Glomerular visceral epithelial cell (primary cell): ENCODE measurements at regions not wholly inside any gene's neighbourhood (a gene's known extent, or its start where the extent isn't known, plus 50 kb on each side); places are given as distances from the start of the nearest gene placed in this dataset.
A peak's percentile ranks its signal among the peaks of the same experiment; 100 is the strongest.
"Not testable (repeated sequence)": the region's sequence is repeated elsewhere in the genome, so short reads cannot be mapped to it uniquely, and the experiment has no call there.

Experiments
- DNase-seq: peaks from one replicate; pipeline ENCODE4 v3.0.0-alpha.2; 2016; ENCODE audit errors: extremely low spot score

DNA sequence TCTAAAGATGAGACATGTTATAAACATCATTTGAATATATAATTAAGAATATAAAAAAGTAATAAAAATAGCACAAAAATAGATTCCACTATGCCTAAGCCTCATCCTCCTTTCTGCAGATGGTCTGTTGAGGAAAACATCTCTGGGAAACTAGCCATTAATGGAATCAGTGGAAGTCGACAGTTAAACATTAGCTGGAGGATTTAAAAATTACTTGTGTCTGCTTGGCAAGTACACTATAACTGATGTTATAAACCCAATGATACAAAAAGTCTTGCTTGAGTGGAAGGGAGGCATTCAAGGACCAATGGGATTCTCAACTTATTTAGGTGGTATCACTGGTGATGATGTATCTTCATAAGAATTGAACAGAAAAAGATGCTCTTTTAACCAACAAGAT lies 1598.3 kb downstream of the PCDH18 start:
- DNase-seq, result no peak

GRCh38 chr4:135927651-135928050 lies 1604.6 kb downstream of the PCDH18 start:
- no peak for DNase-seq

GRCh38 chr4:135921081-135921480 lies 1611.2 kb downstream of the PCDH18 start:
- DNase-seq, result no peak

DNA sequence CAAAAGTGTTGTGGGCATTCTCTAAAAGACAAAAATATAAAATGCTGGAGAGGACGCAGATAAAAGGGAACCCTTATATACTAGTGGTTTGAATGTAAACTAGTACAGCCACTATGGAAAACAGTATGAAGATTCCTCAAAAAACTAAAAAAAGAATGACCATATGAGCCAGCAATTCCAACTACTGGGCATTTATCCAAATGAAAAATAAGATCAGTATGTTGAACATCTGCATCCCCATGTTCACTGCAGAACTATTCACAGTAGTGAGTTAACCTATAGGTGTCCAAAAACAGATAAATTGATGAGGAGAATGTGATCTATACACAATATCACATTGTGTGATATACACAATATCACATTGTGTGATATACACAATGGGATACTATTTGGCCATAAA lies 1615.3 kb downstream of the PCDH18 start:
- no peak for DNase-seq

DNA sequence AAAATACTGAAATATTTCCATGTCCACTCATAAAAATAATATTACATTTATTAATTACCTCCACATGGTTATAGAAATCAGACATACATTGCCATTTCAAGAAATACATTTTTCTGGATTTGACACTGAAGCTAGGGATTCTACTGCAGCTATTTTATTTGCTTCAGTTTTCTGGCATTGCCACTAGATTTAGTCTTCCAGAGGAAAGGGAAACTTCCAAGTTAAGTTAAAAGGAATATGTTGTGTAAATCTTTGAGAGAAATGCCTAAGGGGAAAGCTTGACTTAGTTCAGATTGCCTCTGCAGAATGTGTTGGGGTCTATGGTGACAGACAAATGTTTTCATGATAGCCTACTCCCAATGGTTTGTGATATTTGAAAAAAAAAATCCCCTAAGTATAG lies 1631.3 kb downstream of the PCDH18 start:
- DNase-seq, result no peak

DNA sequence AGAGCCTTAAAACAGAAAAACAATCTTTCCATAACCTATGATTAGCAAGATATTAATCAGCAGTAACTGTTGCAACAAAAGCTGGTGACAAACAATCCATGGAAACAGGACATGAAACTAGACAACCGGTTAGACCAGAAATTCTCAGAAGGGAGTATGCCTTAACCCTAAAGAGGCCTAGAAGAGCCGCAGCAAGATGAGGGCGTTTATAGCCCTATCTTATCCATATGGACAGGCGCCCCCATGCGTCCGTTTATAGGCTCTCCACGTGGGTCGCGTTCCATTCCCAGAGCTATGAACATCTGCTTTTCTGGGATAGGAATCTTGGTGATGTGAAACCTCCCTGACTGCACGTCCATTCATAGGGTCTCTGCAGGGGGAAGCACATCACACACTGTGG lies 1662.7 kb upstream of the PABPC4L start:
- not testable (repeated sequence) for DNase-seq

- DNase-seq, result no peak
Measured at GRCh38 chr4:135840781-135841180, 1639.2 kb upstream of the PABPC4L start.

GRCh38 chr4:135839712-135840111 lies 1638.1 kb upstream of the PABPC4L start:
- DNase-seq, result no peak

DNA sequence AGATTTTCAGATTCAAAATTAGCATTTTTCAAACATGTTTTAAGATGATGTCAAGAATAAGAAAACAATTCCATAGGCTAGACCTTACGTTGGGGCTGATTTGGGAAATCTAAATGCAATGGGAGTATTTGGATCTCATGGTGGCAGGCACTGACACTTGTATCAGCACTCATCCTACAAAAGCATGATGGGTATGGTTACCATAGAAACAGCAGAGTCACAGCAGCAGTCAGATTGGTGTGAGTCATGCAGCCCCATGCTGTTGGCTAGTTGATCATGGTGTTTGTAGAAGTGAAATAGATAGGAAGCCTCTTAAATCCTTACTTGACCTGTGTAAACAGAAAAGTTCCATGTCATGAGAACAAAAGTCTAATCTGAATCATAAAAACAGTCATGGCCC lies 1637.3 kb upstream of the PABPC4L start:
- DNase-seq, result peak; percentile 41

DNA sequence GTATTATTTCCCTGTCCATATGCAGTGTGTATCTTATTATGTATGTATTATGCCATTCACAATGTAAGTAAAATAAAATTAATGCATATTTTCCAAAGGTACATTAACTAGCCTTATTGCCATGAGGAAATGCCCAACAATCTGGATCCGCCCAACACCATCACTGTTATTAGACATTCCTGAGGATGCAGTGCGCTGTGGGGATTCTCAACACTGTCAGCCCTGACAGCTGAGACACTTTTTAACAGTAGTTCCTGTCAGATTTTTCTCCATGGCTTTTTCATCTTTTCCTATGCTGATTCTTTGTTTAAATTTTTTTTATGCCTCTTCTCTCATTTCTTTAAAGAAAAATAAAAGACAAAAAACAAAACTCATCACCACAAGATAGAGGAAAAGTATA lies 1632.9 kb upstream of the PABPC4L start:
- no peak for DNase-seq

GRCh38 chr4:135833529-135833928 lies 1631.9 kb upstream of the PABPC4L start:
- DNase-seq, result no peak

DNA sequence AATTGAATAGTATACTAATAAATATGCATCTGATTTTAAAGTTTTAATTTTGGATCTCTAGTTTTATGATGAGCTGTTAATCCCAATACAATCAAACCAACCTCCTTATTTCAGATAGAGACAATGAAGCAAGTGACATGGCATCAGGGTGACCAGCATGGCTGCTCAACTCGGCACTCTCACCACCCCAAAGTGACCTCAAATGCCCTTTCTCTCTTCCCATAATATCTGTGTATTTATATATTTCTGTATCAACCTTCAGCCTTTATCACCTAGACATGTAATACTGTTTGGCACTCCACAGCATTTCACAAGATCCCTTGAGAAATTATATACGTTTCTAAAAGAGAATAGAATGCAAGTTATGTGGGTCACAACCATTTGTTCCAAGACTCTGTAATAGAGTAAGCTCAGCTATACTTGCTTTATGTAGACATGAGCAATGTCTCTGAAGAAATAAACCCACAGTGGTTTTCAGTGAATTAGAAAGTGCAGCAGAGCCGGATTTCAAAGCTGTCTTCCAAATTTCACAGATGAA lies 1623.2 kb upstream of the PABPC4L start:
- no peak for DNase-seq

GRCh38 chr4:135804785-135805184 lies 1603.2 kb upstream of the PABPC4L start:
- no peak for DNase-seq

DNA sequence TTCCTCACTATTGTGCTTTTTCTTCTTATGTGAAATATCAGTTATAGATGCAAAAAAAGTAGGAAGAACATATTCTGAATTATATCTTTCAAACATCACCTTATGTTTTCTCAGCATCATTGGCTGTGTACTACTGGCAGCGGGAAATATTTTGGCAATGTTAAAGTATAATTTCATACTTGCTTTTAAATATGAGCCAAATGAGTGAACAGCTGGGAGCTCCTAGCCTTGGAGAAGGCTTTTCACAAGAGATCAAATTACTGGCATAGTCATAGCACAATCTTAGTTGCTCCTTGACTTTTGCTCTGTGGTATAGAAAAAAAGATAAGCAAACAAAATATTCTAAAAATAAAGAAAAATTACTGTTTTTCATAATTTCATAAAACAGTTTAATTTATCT lies 1575.8 kb upstream of the PABPC4L start:
- DNase-seq, result no peak

GRCh38 chr4:135775909-135776308 lies 1574.3 kb upstream of the PABPC4L start:
- no peak for DNase-seq

DNA sequence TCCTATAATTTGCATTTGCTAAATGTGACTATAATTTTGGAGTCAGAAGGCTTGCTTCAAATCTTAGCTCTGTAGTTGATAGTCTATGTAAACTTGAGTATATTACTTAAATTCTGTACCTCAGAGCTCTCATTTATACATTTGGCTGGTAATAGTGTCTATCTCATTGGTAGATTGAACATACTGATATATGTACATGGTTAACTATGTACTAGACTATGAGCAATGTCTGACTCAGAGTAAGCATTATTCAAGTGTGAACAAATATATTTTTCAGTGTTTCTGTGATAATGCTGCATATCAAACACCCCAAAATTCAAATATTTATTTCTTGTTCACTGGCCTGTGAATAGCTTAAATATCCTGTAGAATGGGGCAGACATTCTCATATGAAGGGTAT lies 1568.9 kb upstream of the PABPC4L start:
- no peak for DNase-seq

GRCh38 chr4:135744928-135745327 lies 1543.3 kb upstream of the PABPC4L start:
- no peak for DNase-seq

DNA sequence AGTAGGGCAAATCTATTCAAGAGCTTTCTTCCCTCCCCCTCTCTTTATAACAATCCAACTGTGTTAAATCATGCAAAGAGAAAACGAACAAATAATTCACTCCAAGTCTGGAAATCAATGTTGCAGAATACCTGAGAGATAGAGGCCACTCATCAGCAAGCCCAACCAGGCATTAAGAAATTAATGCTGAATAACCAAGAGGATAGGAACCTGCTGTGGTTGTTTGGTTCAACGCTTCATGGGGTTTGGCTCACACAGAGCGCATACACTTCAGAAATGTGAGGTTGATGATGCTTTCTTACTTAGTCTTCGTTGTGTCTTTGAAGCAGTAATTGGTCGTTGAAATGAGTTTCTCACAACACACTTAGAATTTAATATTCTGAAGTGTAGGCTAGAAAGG lies 1540.0 kb upstream of the PABPC4L start:
- DNase-seq, result peak; percentile 50

DNA sequence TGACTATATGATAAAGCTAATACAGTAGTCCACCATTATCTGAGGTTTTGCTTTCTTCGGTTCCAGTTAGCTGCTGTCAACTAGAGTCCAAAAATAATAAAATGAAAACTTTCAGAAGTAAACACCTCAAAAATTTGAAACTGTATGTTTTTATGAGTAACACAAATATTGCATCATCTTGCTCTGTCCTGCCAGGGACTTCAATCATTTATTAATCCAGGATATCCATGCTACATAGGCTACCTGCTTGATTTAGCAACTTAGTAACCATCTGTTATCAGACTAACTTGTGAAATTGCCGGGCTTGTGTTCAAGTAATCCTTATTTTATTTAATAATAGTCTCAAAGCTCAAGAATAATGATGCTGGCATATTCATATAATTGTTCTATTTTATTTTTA lies 1537.8 kb upstream of the PABPC4L start:
- peak; percentile 9 for DNase-seq

GRCh38 chr4:135735512-135735911 lies 1533.9 kb upstream of the PABPC4L start:
- DNase-seq, result no peak

DNA sequence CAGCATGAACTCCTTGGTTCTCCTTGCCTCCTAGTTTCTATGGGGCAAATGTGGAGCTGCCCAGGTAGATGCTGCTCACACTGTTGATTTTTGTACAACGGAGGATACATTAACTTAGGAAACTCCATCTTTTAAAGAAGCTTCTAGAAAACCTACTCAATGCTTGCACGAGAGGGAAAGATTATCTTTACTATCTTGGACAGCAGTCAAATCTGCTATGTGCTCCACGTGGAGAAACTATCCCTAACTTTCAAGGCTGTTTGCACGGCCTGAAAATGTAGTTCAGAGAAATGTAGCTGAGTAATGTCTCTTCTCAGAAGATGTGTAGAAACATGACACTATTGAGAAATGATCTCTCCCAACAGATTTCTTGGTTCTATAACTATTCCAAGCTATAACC lies 1530.9 kb upstream of the PABPC4L start:
- DNase-seq, result no peak

DNA sequence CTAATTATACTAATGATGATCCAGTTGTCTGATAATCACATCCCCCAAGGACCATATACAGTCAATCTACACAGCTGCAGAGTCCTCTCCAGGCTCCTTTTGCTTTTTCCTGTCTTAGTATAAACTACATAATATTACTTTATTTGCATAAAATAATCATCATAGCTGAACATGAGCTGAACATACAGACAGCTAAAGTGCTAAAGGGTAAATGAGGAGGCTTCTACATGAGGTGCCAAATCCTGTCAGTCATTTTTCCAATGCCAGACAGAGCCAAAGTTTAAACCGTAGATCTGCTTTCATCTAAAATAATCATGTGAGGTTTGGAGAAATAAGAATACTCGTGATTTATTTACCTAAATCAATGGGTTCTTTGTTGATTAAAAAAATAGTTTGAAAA lies 1530.1 kb upstream of the PABPC4L start:
- DNase-seq, result no peak

GRCh38 chr4:135724421-135724820 lies 1522.8 kb upstream of the PABPC4L start:
- DNase-seq, result no peak

- no peak for DNase-seq
Measured at GRCh38 chr4:135718019-135718418, 1516.4 kb upstream of the PABPC4L start.

DNA sequence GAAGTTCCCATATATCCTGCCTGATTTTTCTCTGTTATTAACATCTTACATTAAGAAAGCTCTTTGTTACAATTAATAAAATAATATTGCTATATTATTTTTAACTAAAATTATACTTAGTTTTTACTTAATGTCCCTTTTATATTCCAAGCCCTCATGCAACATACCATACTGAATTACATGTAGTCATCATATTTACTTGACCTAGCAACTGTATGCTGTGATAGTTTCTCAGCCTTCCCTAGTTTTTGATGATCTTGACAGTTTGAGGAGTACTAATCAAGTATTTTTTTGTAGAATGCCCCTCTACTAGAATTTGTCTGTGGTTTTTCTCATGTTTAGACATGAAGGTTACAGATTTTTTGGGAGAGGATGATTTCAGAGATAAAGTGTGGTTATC lies 1503.8 kb upstream of the PABPC4L start:
- DNase-seq, result no peak
